Ishikawa (cell line): ENCODE measurements at regions not wholly inside any gene's neighbourhood (a gene's known extent, or its start where the extent isn't known, plus 50 kb on each side); places are given as distances from the start of the nearest gene placed in this dataset.

ENCODE experiments used
- EP300 ChIP-seq: IDR thresholded peaks from 2 replicates; pipeline ENCODE4 v1.6.1; 2012; ENCODE audit warnings: borderline replicate concordance
- MAX ChIP-seq: IDR thresholded peaks from 2 replicates; pipeline ENCODE4 v1.6.1; 2012
- USF1 ChIP-seq: IDR thresholded peaks from 2 replicates; pipeline ENCODE4 v1.6.1; 2012

- TF ChIP-seq MAX (no peak), USF1 (no peak), EP300 (no peak)
Observed at GRCh38 chr2:121818546-121818945, 63.1 kb downstream of the TSN start.
